ENCODE measurements at regions not wholly inside any gene's neighbourhood (a gene's known extent, or its start where the extent isn't known, plus 50 kb on each side); places are given as distances from the start of the nearest gene placed in this dataset.

DNA sequence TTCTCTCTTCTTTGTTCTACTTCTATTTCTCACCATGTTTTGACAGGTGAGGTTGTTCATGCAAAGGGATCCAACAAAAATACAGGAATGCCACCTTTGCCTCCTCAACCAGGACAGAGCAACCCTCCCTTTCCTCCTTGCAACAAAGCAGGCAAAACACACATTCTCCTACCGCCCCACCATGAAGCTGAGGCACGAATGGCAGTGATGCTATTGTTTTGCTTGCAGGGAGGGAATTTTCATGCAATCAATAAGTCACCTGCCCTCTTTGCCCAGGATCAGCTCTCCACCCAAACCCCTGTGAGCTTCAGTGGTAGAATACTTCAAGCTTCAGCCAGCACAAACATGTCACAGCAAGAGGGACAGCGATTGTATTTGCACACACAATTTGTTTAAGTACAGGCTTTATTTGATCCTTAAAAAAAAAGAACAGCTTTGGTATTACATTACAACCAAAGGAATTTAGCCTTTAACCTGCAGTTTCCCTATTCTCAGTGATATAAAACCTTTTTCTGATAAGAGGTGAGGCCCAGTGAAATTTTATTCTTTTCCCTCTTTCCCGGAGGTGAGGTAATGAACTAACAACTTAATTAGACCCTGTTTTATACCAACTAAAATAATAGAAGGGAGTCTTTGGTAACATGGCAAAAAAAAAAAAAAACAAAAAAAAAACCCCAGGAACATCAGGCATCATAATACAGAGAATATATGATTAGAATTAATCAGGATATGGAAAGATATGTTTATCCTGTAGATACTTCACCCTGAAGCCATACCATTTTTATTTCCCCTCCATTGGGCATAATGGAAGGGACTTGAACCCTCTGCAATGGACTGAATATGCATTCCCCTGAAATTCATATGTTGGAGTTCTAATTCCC lies 87.0 kb upstream of the EEA1 start:
- H3K36me3 ChIP-seq (ENCODE audit: insufficient read depth, low read length), result no peaks in the 10 kb centered on the region
- no peaks in the 10 kb centered on the region for H3K27me3 ChIP-seq (ENCODE audit: insufficient read depth, low read length)
- no peak overlapping the region for H2AFZ ChIP-seq (ENCODE audit: low read length, unreplicated experiment)
- H3K79me2 ChIP-seq (ENCODE audit: control insufficient read depth, insufficient read depth, low read length, unreplicated experiment), result no peaks in the 10 kb centered on the region
- H3K4me3 ChIP-seq (ENCODE audit: low read depth, low read length), result no peak overlapping the region
- H3K4me1 ChIP-seq (ENCODE audit: control insufficient read depth, insufficient read depth, low read length, unreplicated experiment), result peaks cover 4% of the 10 kb centered on the region
- H3K27ac ChIP-seq (ENCODE audit: low read depth, low read length), result no peak overlapping the region

- Histone ChIP-seq H3K4me1 (ENCODE audit: control insufficient read depth, insufficient read depth, low read length, unreplicated experiment) (peaks cover 4% of the 10 kb centered on the region), H2AFZ (ENCODE audit: low read length, unreplicated experiment) (no peak overlapping the region), H3K4me3 (ENCODE audit: low read depth, low read length) (no peak overlapping the region)
Measured at GRCh38 chr12:93016752-93017350, 87.8 kb upstream of the EEA1 start.

GRCh38 chr12:93018610-93019009 lies 89.5 kb upstream of the EEA1 start:
- no peaks in the 10 kb centered on the region for H3K36me3 ChIP-seq (ENCODE audit: insufficient read depth, low read length)
- H3K4me3 ChIP-seq (ENCODE audit: low read depth, low read length), result no peak overlapping the region
- H3K4me1 ChIP-seq (ENCODE audit: control insufficient read depth, insufficient read depth, low read length, unreplicated experiment), result peaks cover 4% of the 10 kb centered on the region
- H3K79me2 ChIP-seq (ENCODE audit: control insufficient read depth, insufficient read depth, low read length, unreplicated experiment), result no peaks in the 10 kb centered on the region
- H3K27ac ChIP-seq (ENCODE audit: low read depth, low read length), result no peak overlapping the region
- no peak overlapping the region for H2AFZ ChIP-seq (ENCODE audit: low read length, unreplicated experiment)
- H3K27me3 ChIP-seq (ENCODE audit: insufficient read depth, low read length), result no peaks in the 10 kb centered on the region

More at GRCh38 chr12:93016752-93017350, 87.8 kb upstream of the EEA1 start:
- no peaks in the 10 kb centered on the region for H3K27me3 ChIP-seq (ENCODE audit: insufficient read depth, low read length)
- H3K36me3 ChIP-seq (ENCODE audit: insufficient read depth, low read length), result no peaks in the 10 kb centered on the region
- H3K79me2 ChIP-seq (ENCODE audit: control insufficient read depth, insufficient read depth, low read length, unreplicated experiment), result no peaks in the 10 kb centered on the region
- no peak overlapping the region for H3K27ac ChIP-seq (ENCODE audit: low read depth, low read length)

GRCh38 chr12:93019212-93019927 lies 90.3 kb upstream of the EEA1 start:
- Histone ChIP-seq H3K79me2 (ENCODE audit: control insufficient read depth, insufficient read depth, low read length, unreplicated experiment) (no peaks in the 10 kb centered on the region), H3K27me3 (ENCODE audit: insufficient read depth, low read length) (no peaks in the 10 kb centered on the region), H3K4me1 (ENCODE audit: control insufficient read depth, insufficient read depth, low read length, unreplicated experiment) (peaks cover 4% of the 10 kb centered on the region), H3K4me3 (ENCODE audit: low read depth, low read length) (no peak overlapping the region), H3K27ac (ENCODE audit: low read depth, low read length) (no peak overlapping the region), H3K36me3 (ENCODE audit: insufficient read depth, low read length) (no peaks in the 10 kb centered on the region), H2AFZ (ENCODE audit: low read length, unreplicated experiment) (no peak overlapping the region)

DNA sequence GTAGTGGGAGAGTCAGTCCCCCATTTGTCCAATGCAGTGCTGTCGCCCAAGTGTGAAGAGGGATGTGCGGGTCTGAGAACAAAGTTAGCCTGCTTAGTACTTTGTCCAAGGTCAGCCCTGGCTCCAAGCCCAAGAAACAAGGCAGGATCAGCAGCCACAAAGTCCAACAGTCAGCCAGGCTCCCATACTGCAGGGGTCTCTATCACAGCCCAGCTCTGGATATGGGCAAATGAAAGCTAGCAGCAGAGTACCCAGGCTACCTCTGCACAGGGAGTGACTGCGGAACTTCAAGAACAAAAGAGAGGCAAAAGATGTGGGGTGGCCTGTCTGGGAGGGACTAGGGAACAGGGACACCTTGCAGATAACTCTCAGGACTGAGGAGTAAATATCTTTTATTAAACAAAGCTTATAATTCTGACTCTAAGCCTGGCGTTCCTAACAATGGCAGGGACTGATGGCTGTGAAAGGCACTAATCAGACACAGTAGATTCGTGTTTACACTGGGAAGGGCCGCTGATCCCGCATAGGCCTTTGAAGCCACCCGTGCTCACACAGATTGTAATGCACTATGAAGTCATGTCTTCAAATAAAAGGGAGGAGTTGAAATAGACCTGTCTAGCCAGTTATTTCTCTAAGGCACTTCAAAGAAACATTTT lies 91.0 kb upstream of the EEA1 start:
- peaks cover 4% of the 10 kb centered on the region for H3K4me1 ChIP-seq (ENCODE audit: control insufficient read depth, insufficient read depth, low read length, unreplicated experiment)
- no peak overlapping the region for H3K4me3 ChIP-seq (ENCODE audit: low read depth, low read length)
- no peak overlapping the region for H2AFZ ChIP-seq (ENCODE audit: low read length, unreplicated experiment)
- H3K36me3 ChIP-seq (ENCODE audit: insufficient read depth, low read length), result no peaks in the 10 kb centered on the region
- no peak overlapping the region for H3K27ac ChIP-seq (ENCODE audit: low read depth, low read length)
- H3K27me3 ChIP-seq (ENCODE audit: insufficient read depth, low read length), result no peaks in the 10 kb centered on the region
- H3K79me2 ChIP-seq (ENCODE audit: control insufficient read depth, insufficient read depth, low read length, unreplicated experiment), result no peaks in the 10 kb centered on the region

DNA sequence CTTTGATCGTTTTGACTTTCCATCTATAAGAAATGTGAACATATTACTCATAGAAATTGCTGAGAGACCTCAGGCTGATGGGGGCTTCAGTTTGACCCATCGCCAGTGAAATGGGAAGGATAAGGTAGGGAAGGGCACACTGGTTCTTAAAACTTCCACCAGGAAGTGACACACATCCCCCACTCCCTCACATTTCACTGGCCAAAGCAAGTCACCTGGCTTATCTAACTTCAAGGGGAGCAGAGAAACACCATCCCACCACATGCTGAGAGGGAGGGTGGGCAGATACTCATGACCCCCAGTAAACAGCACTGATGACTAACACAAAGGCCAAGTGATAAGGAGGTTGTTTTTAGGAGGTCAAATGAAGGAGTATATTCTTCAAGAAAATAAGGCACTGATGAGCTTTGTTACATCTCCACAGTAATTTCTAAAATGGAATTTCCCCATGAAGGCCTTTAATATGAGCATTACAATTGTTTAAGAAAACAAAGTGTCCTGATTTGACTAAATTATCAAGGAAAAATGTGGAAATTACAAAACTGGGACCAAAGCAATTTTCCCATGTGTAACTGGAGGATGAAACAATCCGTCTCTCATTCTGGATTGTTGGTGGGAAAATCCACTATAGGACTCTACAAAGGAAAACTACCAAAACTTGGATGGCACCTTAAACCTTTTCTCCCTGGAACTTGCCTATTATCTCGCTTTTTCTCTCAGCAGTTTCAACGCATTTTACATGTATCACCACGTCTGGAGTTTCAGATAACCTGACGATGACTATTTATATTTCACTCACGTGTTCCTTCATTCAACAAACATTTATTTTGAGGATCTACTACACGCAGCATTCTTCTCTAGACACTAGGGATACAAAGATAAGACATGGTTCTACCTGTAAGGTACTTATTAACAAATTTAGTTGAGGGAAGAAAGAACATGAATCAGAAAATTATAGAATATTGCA lies 91.8 kb upstream of the EEA1 start:
- H2AFZ ChIP-seq (ENCODE audit: low read length, unreplicated experiment), result no peak overlapping the region
- H3K79me2 ChIP-seq (ENCODE audit: control insufficient read depth, insufficient read depth, low read length, unreplicated experiment), result no peaks in the 10 kb centered on the region
- H3K36me3 ChIP-seq (ENCODE audit: insufficient read depth, low read length), result no peaks in the 10 kb centered on the region
- H3K4me1 ChIP-seq (ENCODE audit: control insufficient read depth, insufficient read depth, low read length, unreplicated experiment), result peaks cover 2% of the 10 kb centered on the region
- H3K27me3 ChIP-seq (ENCODE audit: insufficient read depth, low read length), result no peaks in the 10 kb centered on the region
- H3K4me3 ChIP-seq (ENCODE audit: low read depth, low read length), result no peak overlapping the region
- H3K27ac ChIP-seq (ENCODE audit: low read depth, low read length), result no peak overlapping the region

GRCh38 chr12:93022603-93023340 lies 93.7 kb upstream of the EEA1 start:
- H3K4me1 ChIP-seq (ENCODE audit: control insufficient read depth, insufficient read depth, low read length, unreplicated experiment), result no peaks in the 10 kb centered on the region

GRCh38 chr12:93025145-93026103 lies 96.3 kb upstream of the EEA1 start:
- Histone ChIP-seq H3K27me3 (ENCODE audit: insufficient read depth, low read length) (no peaks in the 10 kb centered on the region), H3K36me3 (ENCODE audit: insufficient read depth, low read length) (no peaks in the 10 kb centered on the region), H3K4me3 (ENCODE audit: low read depth, low read length) (no peak overlapping the region), H3K27ac (ENCODE audit: low read depth, low read length) (no peak overlapping the region), H3K4me1 (ENCODE audit: control insufficient read depth, insufficient read depth, low read length, unreplicated experiment) (no peaks in the 10 kb centered on the region), H3K79me2 (ENCODE audit: control insufficient read depth, insufficient read depth, low read length, unreplicated experiment) (no peaks in the 10 kb centered on the region), H2AFZ (ENCODE audit: low read length, unreplicated experiment) (no peak overlapping the region)

More at GRCh38 chr12:93022603-93023340, 93.7 kb upstream of the EEA1 start:
- Histone ChIP-seq H3K27me3 (ENCODE audit: insufficient read depth, low read length) (no peaks in the 10 kb centered on the region), H3K4me3 (ENCODE audit: low read depth, low read length) (no peak overlapping the region), H2AFZ (ENCODE audit: low read length, unreplicated experiment) (no peak overlapping the region), H3K79me2 (ENCODE audit: control insufficient read depth, insufficient read depth, low read length, unreplicated experiment) (no peaks in the 10 kb centered on the region), H3K36me3 (ENCODE audit: insufficient read depth, low read length) (no peaks in the 10 kb centered on the region), H3K27ac (ENCODE audit: low read depth, low read length) (no peak overlapping the region)
